HG03354 (cell line): ENCODE measurements at regions not wholly inside any gene's neighbourhood (a gene's known extent, or its start where the extent isn't known, plus 50 kb on each side); places are given as distances from the start of the nearest gene placed in this dataset.

ENCODE experiments used
- ATAC-seq: cut with Tn5 transposase; IDR thresholded peaks from one replicate; pipeline ENCODE4 v1.9.1; 2021; ENCODE audit warnings: mild to moderate bottlenecking; ENCODE audit not compliant: unreplicated experiment, poor library complexity, severe bottlenecking

- ATAC-seq = no peak
Measured at GRCh38 chr2:841036-841435, 109.6 kb upstream of the SNTG2 start.

DNA sequence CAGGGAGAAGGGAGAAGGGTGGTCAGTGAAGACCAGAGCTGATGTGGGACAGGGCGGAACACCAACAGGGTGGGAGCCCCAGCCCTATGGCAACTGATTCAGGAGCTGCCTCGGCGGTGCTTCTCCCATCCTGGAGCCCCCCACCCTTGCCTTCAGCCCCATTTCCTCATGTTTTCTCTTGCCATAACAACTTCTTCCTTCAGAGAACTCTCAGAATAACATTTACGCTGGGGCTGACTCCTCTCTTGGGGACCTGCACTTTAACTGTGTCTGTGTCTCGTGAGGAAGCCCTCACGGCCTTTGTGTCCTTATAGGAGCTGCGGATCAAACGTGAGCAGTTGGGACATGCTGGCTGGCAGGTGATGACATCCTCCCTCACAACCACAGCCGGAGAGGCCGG lies 116.4 kb upstream of the SNTG2 start:
- no peak for ATAC-seq

DNA sequence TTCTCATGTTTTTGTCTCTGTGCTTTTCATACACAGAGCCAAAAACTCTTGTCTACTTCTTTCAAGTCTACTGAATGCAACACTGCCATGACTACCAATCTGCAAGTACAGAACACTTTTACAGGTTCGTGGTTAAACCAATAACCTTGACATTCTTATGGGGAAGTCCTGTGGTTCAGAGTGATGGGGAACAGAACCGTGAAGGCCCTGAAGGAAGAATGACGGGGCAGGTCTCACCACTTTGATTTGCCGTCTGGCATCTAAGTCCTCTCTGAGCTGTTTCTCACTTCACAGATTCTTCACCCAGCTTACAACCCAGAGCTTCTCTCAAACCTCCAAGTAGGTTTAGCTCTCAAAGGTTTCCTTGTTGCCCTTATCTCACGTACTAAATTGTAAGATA lies 117.5 kb upstream of the SNTG2 start:
- no peak for ATAC-seq

- ATAC-seq = no peak
Measured at GRCh38 chr2:832635-833034, 118.0 kb upstream of the SNTG2 start.

DNA sequence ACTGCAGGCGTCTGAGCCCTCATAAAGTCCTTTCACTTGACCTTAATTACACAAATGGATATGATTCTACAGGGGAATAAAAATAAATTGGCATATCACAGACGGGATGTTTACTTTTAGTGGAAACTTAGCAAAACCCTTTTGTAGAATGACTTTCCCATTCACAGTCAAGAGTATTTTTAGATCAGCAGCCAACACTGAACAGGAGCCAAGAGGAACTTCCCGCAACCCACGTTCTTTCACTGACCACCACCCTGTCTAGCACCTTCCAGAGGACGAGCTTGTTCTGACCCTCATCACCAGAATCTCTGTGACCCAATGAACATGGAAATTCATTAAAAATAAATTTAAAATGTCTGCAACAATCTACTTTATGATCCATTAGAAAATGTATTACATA lies 119.0 kb upstream of the SNTG2 start:
- ATAC-seq = no peak

- no peak for ATAC-seq
Measured at GRCh38 chr2:831225-831536, 119.5 kb upstream of the SNTG2 start.

DNA sequence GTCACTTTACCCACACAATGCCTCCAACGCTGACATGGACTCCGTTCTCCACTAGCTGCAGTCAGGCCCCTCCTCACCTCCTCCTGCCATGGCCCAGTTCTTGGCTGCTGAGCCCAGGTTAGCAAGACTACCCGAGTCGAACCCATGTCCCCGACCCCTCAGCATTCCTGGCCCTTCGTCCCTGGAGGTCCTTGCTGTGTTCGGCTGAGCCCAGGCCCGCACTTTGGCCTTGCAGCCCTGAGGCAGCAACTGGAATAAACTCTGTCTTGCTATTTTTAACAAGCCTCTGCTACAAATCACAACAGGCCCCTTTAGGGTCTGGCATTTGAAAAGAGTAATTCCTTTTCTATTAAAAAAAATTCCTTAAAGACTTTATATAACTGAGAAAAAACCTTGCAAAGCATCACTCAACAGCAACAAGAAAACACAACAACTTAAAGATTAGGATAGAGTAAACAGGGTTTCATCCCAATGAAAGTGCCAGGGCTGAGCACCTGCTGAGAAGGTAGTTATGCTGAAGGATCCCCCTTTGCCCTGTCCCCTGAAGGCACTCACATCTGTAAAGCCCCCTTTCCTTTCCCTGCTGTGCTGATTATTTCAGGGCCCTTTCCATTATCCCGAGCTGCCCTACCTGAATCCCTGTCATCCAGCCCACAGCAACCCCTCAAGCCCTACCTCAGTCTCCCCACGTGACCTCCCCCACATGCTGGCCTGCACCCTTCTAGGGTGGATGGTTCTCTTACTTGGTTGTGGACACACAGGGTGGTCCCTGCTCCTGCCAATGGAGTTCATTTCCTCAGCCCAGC lies 120.0 kb upstream of the SNTG2 start:
- ATAC-seq = no peak

GRCh38 chr2:829047-829446 lies 121.6 kb upstream of the SNTG2 start:
- no peak for ATAC-seq

DNA sequence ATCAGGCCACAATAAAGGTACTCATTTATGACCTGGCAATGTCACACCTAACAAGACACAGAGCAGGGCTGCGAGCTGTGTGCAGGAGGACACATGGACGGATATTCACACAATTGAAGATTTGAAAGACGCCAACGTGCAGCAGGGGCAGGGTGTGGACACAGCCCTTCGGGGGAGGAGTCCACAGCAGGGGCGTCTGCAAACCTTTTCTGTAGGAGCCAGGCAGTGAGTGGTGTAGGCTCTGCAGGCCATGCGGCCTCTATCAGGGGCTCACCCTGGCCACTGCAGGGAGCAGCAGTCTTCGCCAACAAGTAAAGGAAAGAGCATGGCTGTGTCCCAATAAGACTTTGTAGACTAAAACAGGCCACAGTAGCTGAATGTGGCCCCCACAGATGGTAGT lies 125.7 kb upstream of the SNTG2 start:
- no peak for ATAC-seq

DNA sequence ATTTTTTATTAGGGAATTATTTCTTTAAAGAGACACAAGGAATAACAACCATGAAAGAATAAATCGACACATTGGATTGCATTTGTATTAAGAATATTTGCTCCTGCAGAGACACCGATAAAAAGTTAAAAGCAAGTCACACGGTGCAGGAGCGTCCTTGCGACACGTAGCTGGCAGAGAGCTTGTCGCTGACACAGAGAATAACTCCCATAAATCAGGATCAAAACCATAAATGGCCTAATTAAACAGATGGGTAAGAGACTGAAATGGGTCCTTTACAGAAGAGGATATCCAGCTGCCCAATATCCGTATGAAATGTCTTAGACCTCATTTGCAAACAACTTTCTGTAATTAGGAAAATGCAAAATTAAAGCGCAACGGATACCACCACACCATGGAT lies 126.1 kb upstream of the SNTG2 start:
- ATAC-seq = no peak

GRCh38 chr2:821546-821945 lies 129.1 kb upstream of the SNTG2 start:
- ATAC-seq = no peak

- ATAC-seq = no peak
Measured at GRCh38 chr2:819601-820000, 131.0 kb upstream of the SNTG2 start.

- ATAC-seq = no peak
Measured at GRCh38 chr2:819121-819520, 131.5 kb upstream of the SNTG2 start.

GRCh38 chr2:817336-818015 lies 133.2 kb upstream of the SNTG2 start:
- no peak for ATAC-seq

GRCh38 chr2:816278-816677 lies 134.4 kb upstream of the SNTG2 start:
- ATAC-seq = no peak

DNA sequence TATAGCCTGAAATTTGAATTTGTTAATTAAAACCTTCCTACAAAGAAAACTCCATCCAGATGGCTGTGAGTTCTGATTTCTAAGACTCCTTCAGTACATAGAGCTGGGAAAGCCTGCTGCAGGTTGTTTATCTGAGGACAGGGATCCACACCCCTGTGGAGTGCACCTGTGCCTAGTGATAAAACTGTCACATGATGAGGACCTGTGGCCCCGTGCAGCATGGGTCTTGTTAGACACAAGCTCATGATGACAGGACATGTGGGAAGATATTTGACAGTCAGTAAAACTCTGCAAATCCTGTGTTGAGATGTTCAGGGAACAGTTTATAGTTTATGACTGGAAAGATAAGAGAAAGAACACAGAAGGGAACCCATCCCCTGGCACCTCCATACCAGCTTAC lies 133.2 kb upstream of the TMEM18 start:
- ATAC-seq = no peak

DNA sequence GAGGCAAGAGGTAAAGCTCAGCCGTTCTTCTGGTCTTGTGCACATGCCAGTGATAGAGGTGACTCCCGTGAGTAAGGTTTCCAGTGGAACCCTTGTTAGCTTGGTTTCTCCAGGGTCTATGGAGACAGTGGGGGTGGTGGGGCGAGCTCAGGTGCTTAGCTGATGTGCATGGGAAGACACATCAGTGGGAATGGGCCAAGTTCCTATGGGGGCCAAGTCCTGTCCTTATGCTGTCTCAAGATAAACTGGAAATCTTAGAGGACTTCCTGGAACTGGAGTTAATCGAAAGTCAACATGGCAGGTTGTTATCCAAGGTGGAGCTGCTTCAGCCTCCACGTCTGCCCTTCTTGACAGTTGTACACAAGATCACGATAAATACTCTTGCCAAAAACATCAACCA lies 130.1 kb upstream of the TMEM18 start:
- no peak for ATAC-seq

DNA sequence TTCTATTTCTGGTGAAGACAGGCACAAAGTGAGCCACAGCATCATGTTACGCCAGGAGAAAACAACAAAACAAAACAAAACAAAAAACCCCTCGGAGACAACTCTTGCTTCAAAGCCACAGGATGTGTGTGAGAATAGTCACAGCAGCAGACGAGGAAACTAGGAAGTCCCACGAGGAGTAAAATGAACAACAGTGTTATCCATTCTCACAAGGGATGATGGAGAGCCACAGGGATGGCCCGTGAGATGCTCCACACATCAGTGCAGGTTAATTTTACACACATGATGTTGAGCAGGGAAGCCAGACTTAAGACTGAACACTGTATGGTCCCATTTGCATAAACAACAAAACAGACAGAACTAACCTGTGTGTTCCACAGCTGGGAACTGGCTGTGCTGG lies 128.5 kb upstream of the TMEM18 start:
- ATAC-seq = no peak

DNA sequence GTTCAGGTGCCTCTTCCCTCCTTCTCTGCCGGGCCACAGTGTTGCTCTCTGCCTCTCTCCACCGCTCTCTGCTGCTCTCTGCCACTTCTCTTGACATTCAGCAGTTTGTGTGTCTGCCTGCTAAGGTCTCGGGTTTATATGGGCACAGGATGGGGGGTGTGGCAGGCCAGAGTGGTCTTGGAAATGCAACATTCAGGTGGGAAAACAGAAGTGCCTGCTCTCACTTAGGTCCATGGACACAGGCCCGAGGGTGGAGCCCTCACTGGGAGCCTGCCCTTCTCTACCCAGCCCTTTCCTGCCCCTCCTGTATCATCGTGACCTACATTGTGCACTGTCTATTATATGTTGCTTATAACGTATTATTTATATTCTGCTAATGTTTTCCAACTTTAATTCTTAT lies 120.8 kb upstream of the TMEM18 start:
- ATAC-seq = no peak

- no peak for ATAC-seq
Measured at GRCh38 chr2:797556-797955, 120.3 kb upstream of the TMEM18 start.

- ATAC-seq = no peak
Measured at GRCh38 chr2:796141-796985, 119.2 kb upstream of the TMEM18 start.
